Effector CD4-positive, alpha-beta T cell (primary cell): ENCODE measurements at regions not wholly inside any gene's neighbourhood (a gene's known extent, or its start where the extent isn't known, plus 50 kb on each side); places are given as distances from the start of the nearest gene placed in this dataset.

Experiments
- DNase-seq: peaks from one replicate; pipeline ENCODE4 v3.0.0-alpha.2; 2020

DNA sequence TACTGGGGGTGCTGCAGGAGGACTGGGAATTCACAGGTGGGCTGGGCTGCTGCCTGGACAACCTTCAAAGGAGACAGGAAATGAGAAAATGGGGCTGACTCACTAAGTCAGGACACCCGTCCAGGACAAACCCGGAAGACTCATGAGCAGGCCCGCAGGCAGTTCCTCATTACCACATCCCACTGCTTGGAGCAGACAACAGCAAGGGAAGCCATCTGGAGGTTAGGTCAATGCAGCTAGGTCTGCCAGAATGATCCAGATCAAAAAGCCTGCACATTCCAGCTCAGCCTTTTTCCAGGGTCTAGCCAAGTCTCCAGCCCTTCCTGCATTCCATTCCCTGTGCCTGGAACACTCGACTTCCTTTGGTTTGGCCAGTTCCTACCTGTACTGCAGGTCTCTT lies 536.5 kb upstream of the CDH11 start:
- DNase-seq = no peak

GRCh38 chr16:65657556-65657955 lies 535.7 kb upstream of the CDH11 start:
- no peak for DNase-seq

GRCh38 chr16:65657071-65657494 lies 535.2 kb upstream of the CDH11 start:
- no peak for DNase-seq

DNA sequence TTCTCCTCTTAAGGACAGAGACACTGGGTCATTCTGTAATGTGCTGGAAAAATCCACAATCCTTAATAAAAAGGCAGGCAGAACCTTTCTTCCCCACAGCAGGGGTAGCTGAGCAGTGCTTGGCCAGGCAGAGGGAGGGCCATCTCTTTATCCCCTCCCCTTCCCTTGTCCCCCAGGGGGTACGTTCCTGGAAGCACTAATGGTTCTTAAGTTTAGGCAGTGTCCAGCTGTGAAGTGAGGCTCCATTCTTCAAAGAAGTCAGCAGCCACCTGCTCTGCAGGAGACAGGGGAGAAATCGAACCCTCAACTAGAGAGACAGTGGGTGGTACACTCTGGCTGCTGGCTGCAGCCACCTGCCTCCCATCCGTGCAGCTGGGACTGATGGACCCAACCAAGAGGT lies 533.9 kb upstream of the CDH11 start:
- no peak for DNase-seq

- DNase-seq = no peak
These were observed 526.2 kb upstream of the CDH11 start for GRCh38 chr16:65648101-65648500.

- DNase-seq = no peak
These were observed 523.0 kb upstream of the CDH11 start for GRCh38 chr16:65644821-65645220.

GRCh38 chr16:65641762-65642289 lies 520.0 kb upstream of the CDH11 start:
- no peak for DNase-seq

- DNase-seq = no peak
These were observed 519.3 kb upstream of the CDH11 start for GRCh38 chr16:65641049-65641761.

DNA sequence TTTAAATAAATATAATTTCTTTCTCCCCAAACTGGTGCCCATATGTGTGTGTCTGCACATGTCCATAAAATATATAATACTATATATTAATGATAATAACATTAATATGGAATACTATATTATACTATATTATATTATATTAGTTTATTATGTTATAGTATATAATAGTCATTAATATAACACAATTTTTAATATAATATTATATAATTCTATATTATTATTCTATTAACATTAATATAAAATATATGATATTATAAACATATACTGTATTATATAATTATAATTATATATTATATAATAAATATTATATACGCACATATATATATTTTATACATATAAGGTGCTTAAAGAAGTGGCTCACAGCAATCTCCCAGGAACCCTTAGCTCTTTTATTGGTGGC lies 513.0 kb upstream of the CDH11 start:
- DNase-seq = no peak

GRCh38 chr16:65634291-65634690 lies 512.4 kb upstream of the CDH11 start:
- no peak for DNase-seq

DNA sequence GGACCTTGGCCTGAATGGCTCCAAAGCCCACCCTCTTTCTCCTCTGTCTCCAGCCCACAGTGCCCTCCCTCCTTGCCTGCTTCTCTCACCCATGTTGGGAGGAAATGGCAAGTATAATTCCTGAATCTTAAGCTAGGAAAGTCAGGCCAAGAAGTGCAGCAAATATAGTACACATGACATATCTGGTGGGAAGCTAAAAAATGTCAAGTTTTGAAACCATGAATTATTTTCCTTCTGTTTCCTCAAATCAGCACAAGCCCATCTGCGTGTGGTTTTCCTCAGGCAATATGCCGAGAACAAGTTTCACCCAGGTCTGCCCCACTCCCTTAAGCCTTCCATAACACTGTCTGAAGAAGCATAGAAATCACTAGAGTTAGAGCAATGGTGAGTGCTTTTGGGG lies 502.8 kb upstream of the CDH11 start:
- no peak for DNase-seq

- DNase-seq = no peak
These were observed 502.4 kb upstream of the CDH11 start for GRCh38 chr16:65624229-65624628.

DNA sequence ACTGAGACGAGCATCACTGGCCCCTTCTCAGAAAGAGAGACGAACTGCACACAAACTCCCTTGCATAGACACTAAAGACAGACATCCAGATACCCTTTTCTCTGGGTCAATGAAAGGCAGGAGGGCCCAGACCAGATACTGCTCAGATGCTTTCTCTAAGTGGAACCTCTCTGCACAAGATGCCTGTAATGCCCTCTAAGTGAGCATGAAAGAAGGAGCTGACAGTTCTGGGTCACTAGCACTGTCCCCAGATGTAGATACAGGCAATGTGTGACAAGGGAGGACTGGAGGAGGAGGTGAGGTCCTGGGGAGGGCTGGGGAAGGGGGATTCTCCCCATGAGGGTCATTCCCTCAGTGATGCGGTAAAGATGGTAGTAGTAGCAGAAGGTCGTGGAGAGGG lies 501.0 kb upstream of the CDH11 start:
- no peak for DNase-seq

DNA sequence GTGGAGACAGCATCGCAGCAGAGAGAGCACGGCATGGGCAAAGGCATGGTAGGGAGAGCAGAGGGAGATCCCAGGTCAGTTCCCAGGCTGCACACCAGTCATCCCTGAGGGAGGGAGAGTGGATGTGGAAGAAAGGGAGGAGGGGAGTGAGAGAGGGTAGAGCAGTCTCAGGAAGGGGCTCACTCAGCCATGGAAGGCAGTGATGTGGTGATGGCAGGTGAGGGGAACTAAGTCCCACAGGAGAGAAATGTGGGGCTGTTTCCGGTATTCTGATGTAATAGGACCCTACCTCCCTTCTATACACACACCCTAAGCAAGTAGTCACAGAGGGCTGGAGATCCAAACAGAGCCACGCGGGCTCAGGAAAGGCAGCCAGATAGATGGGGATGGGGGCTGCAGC lies 500.3 kb upstream of the CDH11 start:
- DNase-seq = no peak

DNA sequence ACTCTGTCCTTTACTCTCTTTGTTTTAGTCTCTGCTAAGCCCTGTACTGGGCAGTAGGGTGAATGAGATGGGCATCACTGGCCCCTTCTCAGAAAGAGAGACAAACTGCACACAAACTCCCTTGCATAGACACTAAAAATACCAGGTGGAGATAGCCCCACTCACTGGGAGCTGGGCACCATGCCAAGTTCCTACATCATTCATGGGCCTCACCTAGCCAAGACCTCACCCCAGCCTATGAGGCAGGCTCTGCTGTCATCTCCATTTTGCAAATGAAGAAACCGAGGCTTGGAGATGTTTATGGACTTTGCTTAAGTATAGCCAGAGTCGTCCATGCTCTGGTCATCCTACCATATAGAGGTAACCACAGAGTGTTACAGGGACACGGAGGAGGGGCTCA lies 499.8 kb upstream of the CDH11 start:
- no peak for DNase-seq

DNA sequence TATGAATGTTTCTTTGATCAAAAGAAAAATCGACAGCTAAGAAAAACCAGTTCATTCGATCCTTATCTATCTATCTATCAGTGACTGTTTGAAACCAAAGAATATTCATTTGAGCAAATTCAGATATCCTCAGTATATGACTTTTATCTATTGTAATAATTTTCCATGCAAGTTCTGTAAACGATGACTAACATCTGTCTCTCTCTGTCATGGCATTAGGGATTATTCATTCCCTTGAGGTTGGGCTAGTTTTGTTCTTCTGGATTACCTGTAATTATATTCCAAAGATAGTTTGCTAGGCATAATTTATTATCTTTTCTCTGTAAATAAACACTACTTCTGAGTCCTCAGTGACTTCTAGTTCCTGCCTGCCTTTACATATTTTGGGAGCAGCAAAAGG lies 497.7 kb upstream of the CDH11 start:
- DNase-seq = no peak

DNA sequence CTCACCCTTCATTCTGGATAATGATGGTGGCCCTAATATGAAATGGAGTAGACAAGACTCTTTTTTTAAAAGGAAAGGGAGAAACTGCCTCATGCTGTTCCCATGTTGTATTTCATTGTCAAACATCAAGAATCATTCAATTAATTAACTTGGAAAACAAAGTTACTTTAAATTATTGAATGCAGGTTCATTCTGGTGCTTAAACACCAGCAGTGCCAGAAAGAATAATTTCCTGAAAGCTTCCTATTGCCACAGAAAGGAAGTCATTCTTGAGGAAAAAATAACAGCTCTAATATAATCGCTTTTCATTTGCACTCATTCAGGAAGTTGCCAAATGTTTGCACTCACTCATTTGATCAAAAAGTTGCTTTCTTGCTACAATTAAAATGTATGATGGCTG lies 497.1 kb upstream of the CDH11 start:
- DNase-seq = no peak

GRCh38 chr16:65618333-65618732 lies 496.5 kb upstream of the CDH11 start:
- DNase-seq = no peak

- no peak for DNase-seq
These were observed 495.6 kb upstream of the CDH11 start for GRCh38 chr16:65617421-65617820.

DNA sequence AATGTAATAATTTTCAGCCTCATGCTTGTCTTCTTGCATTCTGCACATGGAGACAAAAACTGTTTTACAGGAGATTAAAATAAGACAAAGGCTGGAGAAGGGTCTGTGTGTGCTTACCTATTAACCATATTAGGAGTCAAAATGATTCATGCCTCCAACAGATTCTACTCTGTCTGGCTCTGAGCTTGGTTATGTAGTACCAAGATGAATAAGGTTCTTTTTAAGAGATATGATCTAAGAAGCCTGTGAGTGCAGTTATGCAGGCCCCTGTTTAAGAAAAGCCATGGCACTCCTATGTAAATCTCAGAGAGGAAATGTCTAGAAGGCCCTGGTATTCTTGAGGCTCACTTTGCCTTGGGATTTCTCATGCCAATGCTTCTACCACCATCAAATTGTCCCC lies 486.6 kb upstream of the CDH11 start:
- no peak for DNase-seq

GRCh38 chr16:65604771-65605170 lies 482.9 kb upstream of the CDH11 start:
- no peak for DNase-seq

GRCh38 chr16:65601781-65602180 lies 479.9 kb upstream of the CDH11 start:
- no peak for DNase-seq

DNA sequence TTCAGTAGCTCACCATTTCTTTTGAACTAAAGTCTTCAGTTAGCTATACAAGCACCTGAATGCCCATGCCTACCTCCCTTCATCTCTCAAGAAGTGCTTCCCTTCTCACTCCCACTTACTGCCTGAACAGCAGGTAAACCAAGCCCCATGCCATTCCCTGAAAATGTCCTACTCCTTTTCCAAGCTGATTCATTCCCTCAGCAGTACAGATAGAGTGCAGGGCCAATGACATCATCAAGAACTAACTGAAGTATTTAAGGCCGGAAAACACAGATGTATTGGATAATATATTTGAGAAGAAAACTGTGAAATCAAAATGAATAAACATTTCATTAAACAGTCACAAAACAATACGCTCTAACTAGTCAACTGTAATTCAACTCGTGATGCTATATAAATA lies 478.8 kb upstream of the CDH11 start:
- no peak for DNase-seq

GRCh38 chr16:65600046-65600445 lies 478.2 kb upstream of the CDH11 start:
- no peak for DNase-seq

DNA sequence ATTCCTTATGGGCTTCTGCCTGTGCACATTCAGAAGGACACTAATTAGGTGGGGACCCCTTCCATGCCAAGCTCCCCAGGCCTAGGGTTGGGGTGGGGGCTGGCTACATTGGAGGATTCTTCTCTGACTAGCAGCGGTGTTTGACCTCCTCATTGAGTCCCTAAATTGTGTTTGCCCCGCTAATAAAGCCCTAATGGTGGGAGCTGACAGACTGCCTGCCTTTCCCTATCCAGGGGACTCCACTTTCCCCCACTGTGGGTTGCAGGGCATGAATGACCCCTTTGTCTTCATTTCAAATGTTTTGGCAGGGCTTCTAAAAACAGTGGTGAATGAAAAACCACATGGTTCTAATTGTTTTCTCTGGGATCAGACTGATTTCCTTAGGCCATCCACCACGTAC lies 476.8 kb upstream of the CDH11 start:
- DNase-seq = no peak
